Ishikawa (cell line): ENCODE measurements at regions not wholly inside any gene's neighbourhood (a gene's known extent, or its start where the extent isn't known, plus 50 kb on each side); places are given as distances from the start of the nearest gene placed in this dataset.

Source experiments
- CEBPB ChIP-seq: IDR thresholded peaks from 2 replicates; pipeline ENCODE4 v1.6.1; 2012
- CREB1 ChIP-seq: IDR thresholded peaks from 2 replicates; pipeline ENCODE4 v1.6.1; 2012; ENCODE audit warnings: low read depth
- EGR1 ChIP-seq: IDR thresholded peaks from 2 replicates; pipeline ENCODE4 v1.6.1; 2012
- EP300 ChIP-seq: IDR thresholded peaks from 2 replicates; pipeline ENCODE4 v1.6.1; 2012; ENCODE audit warnings: borderline replicate concordance
- FOXM1 ChIP-seq: IDR thresholded peaks from 2 replicates; pipeline ENCODE4 v1.6.1; 2012; ENCODE audit warnings: low read depth, borderline replicate concordance
- NFIC ChIP-seq: IDR thresholded peaks from 2 replicates; pipeline ENCODE4 v1.6.1; 2012
- RAD21 ChIP-seq: IDR thresholded peaks from 2 replicates; pipeline ENCODE4 v1.6.1; 2012; ENCODE audit warnings: low read depth
- TAF1 ChIP-seq: IDR thresholded peaks from 2 replicates; pipeline ENCODE4 v1.6.1; 2012; ENCODE audit warnings: low read depth, mild to moderate bottlenecking
- TCF12 ChIP-seq: IDR thresholded peaks from 2 replicates; pipeline ENCODE4 v1.6.1; 2012; ENCODE audit warnings: low read depth
- TEAD4 ChIP-seq: IDR thresholded peaks from 2 replicates; pipeline ENCODE4 v1.6.1; 2012
- YY1 ChIP-seq: IDR thresholded peaks from 2 replicates; pipeline ENCODE4 v1.6.1; 2012; ENCODE audit warnings: low read depth
- ZBTB7A ChIP-seq: IDR thresholded peaks from 2 replicates; pipeline ENCODE4 v1.6.1; 2012; ENCODE audit warnings: low read depth
- TF ChIP-seq, protein P1 (sequence below): IDR thresholded peaks from 2 replicates; pipeline ENCODE4 v1.6.1; 2012; ENCODE audit warnings: low read depth, mild to moderate bottlenecking
- TF ChIP-seq, protein P2 (sequence below): IDR thresholded peaks from 2 replicates; pipeline ENCODE4 v1.6.1; 2012
- TF ChIP-seq, protein P3 (sequence below): IDR thresholded peaks from 2 replicates; pipeline ENCODE4 v1.6.1; 2012

DNA sequence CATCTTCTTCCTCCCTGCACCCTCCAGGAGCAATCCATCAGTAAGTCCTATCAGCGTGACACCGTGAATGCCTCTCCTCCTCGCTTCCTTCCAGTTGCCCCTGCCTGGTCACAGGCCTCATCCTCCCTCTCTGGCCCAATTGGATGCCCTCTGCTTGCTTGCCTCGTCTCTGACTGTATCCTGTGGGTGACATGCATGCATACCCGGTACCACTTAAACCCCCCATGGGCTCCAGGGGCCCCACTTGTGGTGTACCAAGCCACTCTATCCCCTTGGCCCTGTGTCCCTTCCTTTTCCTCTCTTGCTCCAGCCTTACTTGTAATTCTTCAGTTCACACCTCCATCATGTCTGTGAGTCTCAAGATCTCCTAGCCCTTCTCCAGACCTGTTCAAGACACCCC lies 106.0 kb upstream of the RTL1 start:
- no peak for TF ChIP-seq NFIC
- TF ChIP-seq, protein P1, sequence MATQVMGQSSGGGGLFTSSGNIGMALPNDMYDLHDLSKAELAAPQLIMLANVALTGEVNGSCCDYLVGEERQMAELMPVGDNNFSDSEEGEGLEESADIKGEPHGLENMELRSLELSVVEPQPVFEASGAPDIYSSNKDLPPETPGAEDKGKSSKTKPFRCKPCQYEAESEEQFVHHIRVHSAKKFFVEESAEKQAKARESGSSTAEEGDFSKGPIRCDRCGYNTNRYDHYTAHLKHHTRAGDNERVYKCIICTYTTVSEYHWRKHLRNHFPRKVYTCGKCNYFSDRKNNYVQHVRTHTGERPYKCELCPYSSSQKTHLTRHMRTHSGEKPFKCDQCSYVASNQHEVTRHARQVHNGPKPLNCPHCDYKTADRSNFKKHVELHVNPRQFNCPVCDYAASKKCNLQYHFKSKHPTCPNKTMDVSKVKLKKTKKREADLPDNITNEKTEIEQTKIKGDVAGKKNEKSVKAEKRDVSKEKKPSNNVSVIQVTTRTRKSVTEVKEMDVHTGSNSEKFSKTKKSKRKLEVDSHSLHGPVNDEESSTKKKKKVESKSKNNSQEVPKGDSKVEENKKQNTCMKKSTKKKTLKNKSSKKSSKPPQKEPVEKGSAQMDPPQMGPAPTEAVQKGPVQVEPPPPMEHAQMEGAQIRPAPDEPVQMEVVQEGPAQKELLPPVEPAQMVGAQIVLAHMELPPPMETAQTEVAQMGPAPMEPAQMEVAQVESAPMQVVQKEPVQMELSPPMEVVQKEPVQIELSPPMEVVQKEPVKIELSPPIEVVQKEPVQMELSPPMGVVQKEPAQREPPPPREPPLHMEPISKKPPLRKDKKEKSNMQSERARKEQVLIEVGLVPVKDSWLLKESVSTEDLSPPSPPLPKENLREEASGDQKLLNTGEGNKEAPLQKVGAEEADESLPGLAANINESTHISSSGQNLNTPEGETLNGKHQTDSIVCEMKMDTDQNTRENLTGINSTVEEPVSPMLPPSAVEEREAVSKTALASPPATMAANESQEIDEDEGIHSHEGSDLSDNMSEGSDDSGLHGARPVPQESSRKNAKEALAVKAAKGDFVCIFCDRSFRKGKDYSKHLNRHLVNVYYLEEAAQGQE, result no peak
- TF ChIP-seq, protein P2, sequence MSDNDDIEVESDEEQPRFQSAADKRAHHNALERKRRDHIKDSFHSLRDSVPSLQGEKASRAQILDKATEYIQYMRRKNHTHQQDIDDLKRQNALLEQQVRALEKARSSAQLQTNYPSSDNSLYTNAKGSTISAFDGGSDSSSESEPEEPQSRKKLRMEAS, result no peak
- TF ChIP-seq TAF1, result no peak
- TF ChIP-seq RAD21, result no peak
- no peak for TF ChIP-seq CREB1
- no peak for TF ChIP-seq EGR1
- TF ChIP-seq TEAD4, result no peak
- no peak for TF ChIP-seq ZBTB7A
- TF ChIP-seq TCF12, result no peak
- no peak for TF ChIP-seq CEBPB
- no peak for TF ChIP-seq YY1
- TF ChIP-seq, protein P3, sequence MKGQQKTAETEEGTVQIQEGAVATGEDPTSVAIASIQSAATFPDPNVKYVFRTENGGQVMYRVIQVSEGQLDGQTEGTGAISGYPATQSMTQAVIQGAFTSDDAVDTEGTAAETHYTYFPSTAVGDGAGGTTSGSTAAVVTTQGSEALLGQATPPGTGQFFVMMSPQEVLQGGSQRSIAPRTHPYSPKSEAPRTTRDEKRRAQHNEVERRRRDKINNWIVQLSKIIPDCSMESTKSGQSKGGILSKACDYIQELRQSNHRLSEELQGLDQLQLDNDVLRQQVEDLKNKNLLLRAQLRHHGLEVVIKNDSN, result no peak
- TF ChIP-seq EP300, result no peak
- TF ChIP-seq FOXM1, result no peak

DNA sequence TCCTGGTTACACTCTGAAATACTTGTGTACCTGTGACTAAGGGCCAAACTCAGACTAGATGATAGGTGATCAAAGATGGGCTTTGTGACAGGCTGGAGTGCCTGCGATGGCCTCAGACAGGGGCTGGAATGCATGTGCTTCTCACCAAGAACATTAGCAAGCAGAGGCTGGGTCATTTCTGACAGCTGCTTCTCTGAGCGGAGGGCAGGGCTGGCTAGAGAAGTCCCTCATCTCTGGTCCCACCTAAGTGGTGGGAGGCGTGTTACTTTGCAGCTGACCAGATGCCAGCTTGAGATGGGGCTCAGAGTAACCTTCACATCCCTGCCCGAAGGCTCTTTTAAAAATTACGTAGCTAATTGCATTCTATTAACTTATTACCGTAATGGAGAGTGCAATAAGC lies 106.8 kb upstream of the RTL1 start:
- TF ChIP-seq ZBTB7A (no peak), RAD21 (no peak), TCF12 (no peak)
- TF ChIP-seq, protein P1, result no peak

DNA sequence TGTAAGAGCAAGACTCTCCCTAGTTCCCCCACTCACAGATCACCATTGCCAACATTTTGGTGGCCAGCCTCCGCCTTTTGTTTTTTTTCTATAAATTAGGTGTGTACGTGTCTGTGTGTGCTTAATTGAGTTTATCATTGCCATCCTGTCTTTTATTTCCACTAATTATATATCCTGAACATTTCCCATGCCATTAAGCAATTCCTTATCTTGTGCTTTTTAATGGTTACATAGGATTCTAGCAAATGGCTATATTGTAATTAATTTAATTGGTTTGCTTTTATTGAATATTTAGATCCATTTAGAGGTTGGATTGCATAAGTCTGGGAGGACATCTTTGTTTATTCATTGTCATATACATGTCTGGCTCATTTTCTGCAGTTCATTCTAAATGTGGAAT lies 107.3 kb upstream of the RTL1 start:
- TF ChIP-seq TCF12 (no peak), EP300 (no peak), ZBTB7A (no peak), CREB1 (no peak), TEAD4 (no peak), FOXM1 (no peak), EGR1 (no peak), RAD21 (no peak), CEBPB (no peak), NFIC (no peak)
- TF ChIP-seq, protein P2, result no peak
- TF ChIP-seq, protein P1, result no peak

DNA sequence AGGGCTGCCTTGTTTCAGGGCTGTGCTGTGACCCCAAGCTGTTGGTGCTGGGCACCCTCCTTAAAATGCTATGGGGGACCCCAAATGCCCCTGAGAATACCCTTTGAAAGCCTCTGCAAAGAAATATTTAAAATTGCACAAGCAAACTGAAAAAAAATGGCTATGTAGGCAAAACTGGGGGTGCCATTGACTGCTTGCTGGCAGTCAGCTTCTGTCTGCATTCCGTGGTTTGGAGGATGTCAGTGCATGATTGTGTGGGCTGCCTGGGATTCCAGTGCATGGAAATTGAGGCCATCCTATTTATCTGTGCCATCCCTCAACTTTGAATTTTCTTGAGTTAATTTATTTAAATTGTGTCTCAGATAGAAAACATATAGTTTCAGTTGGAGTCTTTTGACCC lies 113.7 kb upstream of the RTL1 start:
- TF ChIP-seq, protein P2, result no peak
- TF ChIP-seq YY1 (no peak), EP300 (no peak)
- TF ChIP-seq, protein P1, result no peak
- TF ChIP-seq, protein P3, result no peak
